HG02623 (cell line): ENCODE measurements at regions not wholly inside any gene's neighbourhood (a gene's known extent, or its start where the extent isn't known, plus 50 kb on each side); places are given as distances from the start of the nearest gene placed in this dataset.

Experiments used
- ATAC-seq: cut with Tn5 transposase; IDR thresholded peaks from one replicate; pipeline ENCODE4 v1.9.1; 2021; ENCODE audit warnings: moderate library complexity; ENCODE audit not compliant: unreplicated experiment

DNA sequence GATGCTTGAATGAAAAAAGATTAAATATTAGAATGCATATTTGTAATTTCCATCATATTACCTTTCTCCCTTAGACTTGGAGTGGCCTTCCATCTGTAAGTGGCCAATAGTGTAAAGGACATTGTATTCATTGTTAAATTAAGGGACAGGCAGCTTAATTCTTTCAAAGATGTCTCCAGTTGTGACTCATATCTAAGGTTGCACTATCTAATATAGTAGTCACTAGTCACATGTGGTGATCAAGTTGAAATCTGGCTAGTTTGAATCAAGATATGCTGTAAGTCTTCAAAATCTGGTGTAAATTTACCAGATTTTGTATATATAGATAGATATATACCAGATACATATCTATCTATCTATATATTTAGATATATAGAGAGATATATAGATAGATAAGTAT, 52.4 kb upstream of the AGPS start:
- ATAC-seq: no peak

DNA sequence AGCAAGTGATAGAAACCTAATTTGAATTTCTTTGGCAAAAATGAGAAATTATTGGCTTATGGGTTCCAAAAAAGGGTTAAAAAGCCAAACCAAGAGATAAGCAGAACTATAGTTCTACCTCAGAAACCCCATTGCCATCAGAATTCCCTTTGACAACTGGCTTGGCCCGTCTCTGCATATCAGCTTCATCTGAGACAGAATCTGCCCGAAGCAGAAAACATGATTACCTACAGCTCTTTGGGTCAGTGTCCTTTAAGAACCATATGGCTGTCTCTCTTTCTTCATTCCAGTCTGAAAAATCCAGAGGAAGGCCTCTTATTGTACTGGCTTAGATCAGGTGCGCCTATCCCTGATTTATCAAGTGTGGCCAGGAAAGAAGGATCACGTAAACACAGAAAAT, 49.8 kb upstream of the AGPS start:
- no peak for ATAC-seq
